ENCODE measurements at regions not wholly inside any gene's neighbourhood (a gene's known extent, or its start where the extent isn't known, plus 50 kb on each side); places are given as distances from the start of the nearest gene placed in this dataset.

- ChIA-PET POLR2A (no interaction called here), CTCF (no interaction called here)
- Histone ChIP-seq H3K27ac (ENCODE audit: extremely low read depth, low read depth, low read length) (no peak overlapping the region), H3K36me3 (ENCODE audit: control insufficient read depth in 2 of 2, insufficient read depth in 1 of 2, low read length in 2 of 2) (no peaks in the 10 kb centered on the region), H3K4me1 (ENCODE audit: control insufficient read depth, insufficient read depth, low read length) (no peaks in the 10 kb centered on the region), H3K9me3 (ENCODE audit: control insufficient read depth, insufficient read depth, low read depth, low read length) (no peaks in the 10 kb centered on the region), H3K4me3 (ENCODE audit: low read depth, low read length) (no peak overlapping the region)
- TF ChIP-seq MEIS1 (CRISPR knock-in tag; IDR thresholded peaks at IDR 0.05; ENCODE audit: borderline replicate concordance), result no peak
- no peak for TF ChIP-seq ZNF266 (tag by site-specific recombination; IDR thresholded peaks at IDR 0.05; ENCODE audit: low read depth)
- TF ChIP-seq ZBTB10 (tag by site-specific recombination; IDR thresholded peaks at IDR 0.05), result no peak
- no peak for TF ChIP-seq ZNF768 (tag by site-specific recombination; IDR thresholded peaks at IDR 0.05)
- no peak for TF ChIP-seq ZNF426 (tag by site-specific recombination; IDR thresholded peaks at IDR 0.05)
- no peak for TF ChIP-seq ZFP41 (tag by site-specific recombination; IDR thresholded peaks at IDR 0.05; ENCODE audit: borderline replicate concordance)
- TF ChIP-seq ZNF792 (tag by site-specific recombination; IDR thresholded peaks at IDR 0.05), result no peak
- no peak for TF ChIP-seq SETDB1 (IDR thresholded peaks at IDR 0.05; ENCODE audit: insufficient read length, low read length)
- TF ChIP-seq ZFP3 (tag by site-specific recombination; IDR thresholded peaks at IDR 0.05; ENCODE audit: low read depth), result no peak
- no peak for TF ChIP-seq SP7 (tag by site-specific recombination; IDR thresholded peaks at IDR 0.05)
- no peak for TF ChIP-seq ZNF660 (tag by site-specific recombination; IDR thresholded peaks at IDR 0.05)
- no peak for TF ChIP-seq ZNF704 (tag by site-specific recombination; IDR thresholded peaks at IDR 0.05)
- TF ChIP-seq, protein P1, sequence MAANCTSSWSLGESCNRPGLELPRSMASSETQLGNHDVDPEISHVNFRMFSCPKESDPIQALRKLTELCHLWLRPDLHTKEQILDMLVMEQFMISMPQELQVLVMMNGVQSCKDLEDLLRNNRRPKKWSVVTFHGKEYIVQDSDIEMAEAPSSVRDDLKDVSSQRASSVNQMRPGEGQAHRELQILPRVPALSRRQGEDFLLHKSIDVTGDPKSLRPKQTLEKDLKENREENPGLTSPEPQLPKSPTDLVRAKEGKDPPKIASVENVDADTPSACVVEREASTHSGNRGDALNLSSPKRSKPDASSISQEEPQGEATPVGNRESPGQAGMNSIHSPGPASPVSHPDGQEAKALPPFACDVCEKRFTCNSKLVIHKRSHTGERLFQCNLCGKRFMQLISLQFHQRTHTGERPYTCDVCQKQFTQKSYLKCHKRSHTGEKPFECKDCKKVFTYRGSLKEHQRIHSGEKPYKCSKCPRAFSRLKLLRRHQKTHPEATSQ (tag by site-specific recombination; IDR thresholded peaks at IDR 0.05), result no peak
- no peak for TF ChIP-seq HIC1 (tag by site-specific recombination; IDR thresholded peaks at IDR 0.05)
- no peak for TF ChIP-seq YY2 (tag by site-specific recombination; IDR thresholded peaks at IDR 0.05)
- TF ChIP-seq ZNF423 (tag by site-specific recombination; IDR thresholded peaks at IDR 0.05), result no peak
These were observed 446.6 kb upstream of the LRATD1 start for GRCh38 chr2:14185906-14186305.

- Histone ChIP-seq H3K9me3 (ENCODE audit: control insufficient read depth, insufficient read depth, low read depth, low read length) (no peaks in the 10 kb centered on the region), H3K27ac (ENCODE audit: extremely low read depth, low read depth, low read length) (no peak overlapping the region), H3K4me3 (ENCODE audit: low read depth, low read length) (no peak overlapping the region), H3K36me3 (ENCODE audit: control insufficient read depth in 2 of 2, insufficient read depth in 1 of 2, low read length in 2 of 2) (no peaks in the 10 kb centered on the region), H3K4me1 (ENCODE audit: control insufficient read depth, insufficient read depth, low read length) (no peaks in the 10 kb centered on the region)
- TF ChIP-seq ZNF629 (tag by site-specific recombination; IDR thresholded peaks at IDR 0.05), result no peak
- no peak for TF ChIP-seq ZNF792 (tag by site-specific recombination; IDR thresholded peaks at IDR 0.05)
- no peak for TF ChIP-seq KLF9 (tag by site-specific recombination; IDR thresholded peaks at IDR 0.05; ENCODE audit: low read depth)
- ChIA-PET POLR2A (no interaction called here), CTCF (interaction anchor here (0.7 kb wide), 1 partner anchor 1194 kb away, joined by 3 read pairs; no protein-coding TSS in a partner anchor)
These were observed 444.1 kb upstream of the LRATD1 start for GRCh38 chr2:14188446-14188845.
